Body of pancreas (tissue), 4 donors: ENCODE measurements at regions not wholly inside any gene's neighbourhood (a gene's known extent, or its start where the extent isn't known, plus 50 kb on each side); places are given as distances from the start of the nearest gene placed in this dataset.

Experiments
- POLR2A ChIP-seq, 3 donors: fragments of 450-650 bp; IDR thresholded peaks; one replicate each; pipeline ENCODE4 v1.6.1; 2016; ENCODE audit warnings: antibody characterized with exemption in 3 of 3, mild to moderate bottlenecking in 2 of 3
- TF ChIP-seq, protein P1 (sequence below), 7 experiments: fragments of 450-650 bp in 4 of 7; fragments of 200-600 bp in 3 of 7; sonication (generic) in 3 of 7; IDR thresholded peaks; one replicate each; pipeline ENCODE4 v1.5.1; 2016 to 2019; ENCODE audit warnings: antibody characterized with exemption in 7 of 7

DNA sequence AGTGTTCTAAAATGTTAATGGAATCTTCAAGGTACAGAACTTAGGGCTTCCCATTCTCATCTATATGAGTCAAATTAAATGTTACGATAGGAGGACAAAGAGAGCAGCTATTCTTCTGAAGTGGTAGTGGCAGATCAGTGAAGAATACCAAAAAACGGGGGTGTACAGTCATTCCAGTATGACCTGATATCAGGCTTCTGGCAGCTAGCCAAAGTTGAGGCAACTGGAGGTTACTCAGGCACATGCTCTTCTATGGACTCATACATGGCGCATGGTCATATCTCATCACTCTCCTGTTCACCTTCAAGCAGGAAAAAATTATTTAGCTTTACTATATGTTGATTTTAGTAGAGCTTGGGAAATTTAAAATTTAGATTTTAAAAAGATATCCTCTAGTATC, 1608.8 kb downstream of the GRIK2 start:
- TF ChIP-seq, protein P1, sequence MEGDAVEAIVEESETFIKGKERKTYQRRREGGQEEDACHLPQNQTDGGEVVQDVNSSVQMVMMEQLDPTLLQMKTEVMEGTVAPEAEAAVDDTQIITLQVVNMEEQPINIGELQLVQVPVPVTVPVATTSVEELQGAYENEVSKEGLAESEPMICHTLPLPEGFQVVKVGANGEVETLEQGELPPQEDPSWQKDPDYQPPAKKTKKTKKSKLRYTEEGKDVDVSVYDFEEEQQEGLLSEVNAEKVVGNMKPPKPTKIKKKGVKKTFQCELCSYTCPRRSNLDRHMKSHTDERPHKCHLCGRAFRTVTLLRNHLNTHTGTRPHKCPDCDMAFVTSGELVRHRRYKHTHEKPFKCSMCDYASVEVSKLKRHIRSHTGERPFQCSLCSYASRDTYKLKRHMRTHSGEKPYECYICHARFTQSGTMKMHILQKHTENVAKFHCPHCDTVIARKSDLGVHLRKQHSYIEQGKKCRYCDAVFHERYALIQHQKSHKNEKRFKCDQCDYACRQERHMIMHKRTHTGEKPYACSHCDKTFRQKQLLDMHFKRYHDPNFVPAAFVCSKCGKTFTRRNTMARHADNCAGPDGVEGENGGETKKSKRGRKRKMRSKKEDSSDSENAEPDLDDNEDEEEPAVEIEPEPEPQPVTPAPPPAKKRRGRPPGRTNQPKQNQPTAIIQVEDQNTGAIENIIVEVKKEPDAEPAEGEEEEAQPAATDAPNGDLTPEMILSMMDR (IDR thresholded peaks at IDR 0.05): no peak
- TF ChIP-seq POLR2A (IDR thresholded peaks at IDR 0.05): no peak
